ENCODE measurements at regions not wholly inside any gene's neighbourhood (a gene's known extent, or its start where the extent isn't known, plus 50 kb on each side); places are given as distances from the start of the nearest gene placed in this dataset.
"Not testable (repeated sequence)": the region's sequence is repeated elsewhere in the genome, so short reads cannot be mapped to it uniquely, and the experiment has no call there.

- Histone ChIP-seq H3K9ac (ENCODE audit: low read length) (no peak overlapping the region), H3K4me2 (ENCODE audit: low read length) (no peak overlapping the region), H3F3A (ENCODE audit: insufficient read depth, low read length) (no peaks in the 10 kb centered on the region), H3K9me3 (ENCODE audit: low read length) (no peaks in the 10 kb centered on the region), H3K27me3 (ENCODE audit: insufficient read depth, low read length) (no peaks in the 10 kb centered on the region), H3K36me3 (ENCODE audit: insufficient read depth, low read length) (no peaks in the 10 kb centered on the region), H3K9me2 (ENCODE audit: low read depth, low read length) (no peaks in the 10 kb centered on the region), H4K20me1 (ENCODE audit: insufficient read depth, low read length) (no peaks in the 10 kb centered on the region), H2AFZ (ENCODE audit: low read length) (no peak overlapping the region), H3K4me3 (ENCODE audit: low read depth, low read length, poor library complexity, severe bottlenecking) (no peak overlapping the region), H3K4me1 (ENCODE audit: insufficient read depth, low read length, severe bottlenecking) (no peaks in the 10 kb centered on the region), H3K79me2 (ENCODE audit: insufficient read depth, low read length) (no peaks in the 10 kb centered on the region), H3K27ac (ENCODE audit: low read depth, low read length, poor library complexity, severe bottlenecking) (no peak overlapping the region)
- TF ChIP-seq CTCF (IDR thresholded peaks at IDR 0.05; ENCODE audit: low read length) (no peak), EZH2 (IDR thresholded peaks at IDR 0.05; ENCODE audit: borderline replicate concordance, low read length) (no peak)
Measured at GRCh38 chr6:144410059-144410458, 124.9 kb downstream of the UTRN start.

DNA sequence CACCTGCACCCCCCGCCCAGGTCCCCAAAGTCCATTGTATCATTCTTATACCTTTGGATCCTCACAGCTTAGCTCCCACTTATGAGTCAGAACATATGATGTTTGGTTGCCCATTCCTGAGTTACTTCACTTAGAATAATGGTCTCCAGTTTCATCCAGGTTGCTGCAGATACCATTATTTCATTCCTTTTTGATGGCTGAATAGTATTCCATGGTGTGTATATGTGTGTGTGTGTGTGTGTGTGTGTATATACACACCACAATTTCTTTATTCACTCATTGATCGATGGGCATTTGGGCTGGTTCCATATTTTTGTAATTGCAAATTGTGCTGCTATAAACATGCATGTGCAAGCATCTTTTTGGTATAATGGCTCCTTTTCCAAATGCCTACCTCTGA, 125.4 kb downstream of the UTRN start:
- not testable (repeated sequence) for H2AFZ ChIP-seq (ENCODE audit: low read length); H3K27me3 ChIP-seq (ENCODE audit: insufficient read depth, low read length); H3K4me3 ChIP-seq (ENCODE audit: low read depth, low read length, poor library complexity, severe bottlenecking); H3K9me3 ChIP-seq (ENCODE audit: low read length); H4K20me1 ChIP-seq (ENCODE audit: insufficient read depth, low read length); H3K9ac ChIP-seq (ENCODE audit: low read length); H3K9me2 ChIP-seq (ENCODE audit: low read depth, low read length); H3K4me1 ChIP-seq (ENCODE audit: insufficient read depth, low read length, severe bottlenecking); H3F3A ChIP-seq (ENCODE audit: insufficient read depth, low read length); H3K27ac ChIP-seq (ENCODE audit: low read depth, low read length, poor library complexity, severe bottlenecking); H3K79me2 ChIP-seq (ENCODE audit: insufficient read depth, low read length); H3K4me2 ChIP-seq (ENCODE audit: low read length); H3K36me3 ChIP-seq (ENCODE audit: insufficient read depth, low read length)

DNA sequence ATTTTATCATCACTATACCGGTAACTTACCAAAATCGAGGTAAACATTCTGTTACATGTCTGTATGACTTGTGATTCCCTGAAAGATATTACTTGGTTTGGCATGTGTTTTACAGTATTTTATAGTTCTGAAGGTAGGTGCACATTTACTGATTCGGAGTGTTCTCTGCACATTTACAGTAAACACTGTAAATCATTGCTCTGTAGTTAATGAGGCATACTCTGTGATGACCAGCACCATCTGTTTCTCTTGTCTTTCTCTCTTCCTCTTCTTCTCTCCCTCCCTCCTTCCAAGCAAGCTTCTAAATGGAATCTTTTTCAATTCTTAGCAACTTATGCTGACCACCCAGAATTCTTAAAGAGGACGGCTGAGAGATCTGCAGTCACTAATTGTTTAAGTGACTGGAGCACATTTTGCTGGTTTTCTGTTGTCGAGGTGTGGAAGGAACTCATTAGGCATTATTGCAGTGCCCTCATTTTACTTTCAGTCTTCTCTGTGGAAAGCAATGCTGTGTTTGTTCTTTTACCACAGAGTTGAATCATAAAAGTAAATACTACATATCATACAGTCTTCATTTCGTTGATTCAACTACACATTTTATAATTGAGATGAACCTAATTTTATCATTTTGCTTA, 126.5 kb downstream of the UTRN start:
- no peaks in the 10 kb centered on the region for H3K79me2 ChIP-seq (ENCODE audit: insufficient read depth, low read length)
- H3K27ac ChIP-seq (ENCODE audit: low read depth, low read length, poor library complexity, severe bottlenecking) = no peak overlapping the region
- no peaks in the 10 kb centered on the region for H4K20me1 ChIP-seq (ENCODE audit: insufficient read depth, low read length)
- H3K4me1 ChIP-seq (ENCODE audit: insufficient read depth, low read length, severe bottlenecking) = no peaks in the 10 kb centered on the region
- TF ChIP-seq CTCF (IDR thresholded peaks at IDR 0.05; ENCODE audit: low read length) (no peak), EZH2 (IDR thresholded peaks at IDR 0.05; ENCODE audit: borderline replicate concordance, low read length) (no peak)
- no peak overlapping the region for H3K9ac ChIP-seq (ENCODE audit: low read length)
- no peaks in the 10 kb centered on the region for H3K27me3 ChIP-seq (ENCODE audit: insufficient read depth, low read length)
- H3K36me3 ChIP-seq (ENCODE audit: insufficient read depth, low read length) = no peaks in the 10 kb centered on the region
- H3K4me2 ChIP-seq (ENCODE audit: low read length) = no peak overlapping the region
- no peak overlapping the region for H3K4me3 ChIP-seq (ENCODE audit: low read depth, low read length, poor library complexity, severe bottlenecking)
- no peaks in the 10 kb centered on the region for H3K9me2 ChIP-seq (ENCODE audit: low read depth, low read length)
- no peak overlapping the region for H2AFZ ChIP-seq (ENCODE audit: low read length)
- H3F3A ChIP-seq (ENCODE audit: insufficient read depth, low read length) = no peaks in the 10 kb centered on the region
- H3K9me3 ChIP-seq (ENCODE audit: low read length) = no peaks in the 10 kb centered on the region

GRCh38 chr6:144413418-144413817, 128.3 kb downstream of the UTRN start:
- TF ChIP-seq EZH2 (IDR thresholded peaks at IDR 0.05; ENCODE audit: borderline replicate concordance, low read length) (no peak), CTCF (IDR thresholded peaks at IDR 0.05; ENCODE audit: low read length) (no peak)
- no peaks in the 10 kb centered on the region for H4K20me1 ChIP-seq (ENCODE audit: insufficient read depth, low read length)
- no peaks in the 10 kb centered on the region for H3K4me1 ChIP-seq (ENCODE audit: insufficient read depth, low read length, severe bottlenecking)
- H3K9ac ChIP-seq (ENCODE audit: low read length) = no peak overlapping the region
- H3K9me2 ChIP-seq (ENCODE audit: low read depth, low read length) = no peaks in the 10 kb centered on the region
- H3K4me2 ChIP-seq (ENCODE audit: low read length) = no peak overlapping the region
- H3K27ac ChIP-seq (ENCODE audit: low read depth, low read length, poor library complexity, severe bottlenecking) = no peak overlapping the region
- no peaks in the 10 kb centered on the region for H3K79me2 ChIP-seq (ENCODE audit: insufficient read depth, low read length)
- no peak overlapping the region for H3K4me3 ChIP-seq (ENCODE audit: low read depth, low read length, poor library complexity, severe bottlenecking)
- no peaks in the 10 kb centered on the region for H3K9me3 ChIP-seq (ENCODE audit: low read length)
- H3K27me3 ChIP-seq (ENCODE audit: insufficient read depth, low read length) = no peaks in the 10 kb centered on the region
- no peaks in the 10 kb centered on the region for H3K36me3 ChIP-seq (ENCODE audit: insufficient read depth, low read length)
- H2AFZ ChIP-seq (ENCODE audit: low read length) = no peak overlapping the region
- no peaks in the 10 kb centered on the region for H3F3A ChIP-seq (ENCODE audit: insufficient read depth, low read length)

Measured in OCI-LY1 (cell line).